Type B pancreatic cell (in vitro differentiated cells): ENCODE measurements at regions not wholly inside any gene's neighbourhood (a gene's known extent, or its start where the extent isn't known, plus 50 kb on each side); places are given as distances from the start of the nearest gene placed in this dataset.

Experiments used
- DNase-seq: peaks from one replicate; pipeline ENCODE4 v3.0.0; 2021; ENCODE audit warnings: mixed read lengths; ENCODE audit not compliant: unreplicated experiment; ENCODE audit errors: extremely low spot score
- H3K27ac Mint-ChIP-seq: 2 replicates; pipeline ENCODE4 v1.8.0; 2021; ENCODE audit warnings: mild to moderate bottlenecking, mixed read lengths
- H3K27me3 Mint-ChIP-seq: 2 replicates; pipeline ENCODE4 v1.8.0; 2021; ENCODE audit warnings: mixed read lengths
- H3K36me3 Mint-ChIP-seq: 2 replicates; pipeline ENCODE4 v1.8.0; 2021; ENCODE audit warnings: mixed read lengths
- H3K4me1 Mint-ChIP-seq: one replicate; pipeline ENCODE4 v1.8.0; 2021; ENCODE audit warnings: mixed read lengths; ENCODE audit not compliant: unreplicated experiment
- H3K4me3 Mint-ChIP-seq: 2 replicates; pipeline ENCODE4 v1.8.0; 2021; ENCODE audit warnings: mild to moderate bottlenecking, mixed read lengths
- H3K9me3 Mint-ChIP-seq: 2 replicates; pipeline ENCODE4 v1.8.0; 2021; ENCODE audit warnings: mixed read lengths
- TF ChIP-seq, protein P1 (sequence below): fragments of 200-600 bp; sonication (generic); conservative IDR thresholded peaks from 2 replicates; pipeline ENCODE4 v1.5.0; 2021; ENCODE audit warnings: antibody characterized with exemption, mild to moderate bottlenecking

DNA sequence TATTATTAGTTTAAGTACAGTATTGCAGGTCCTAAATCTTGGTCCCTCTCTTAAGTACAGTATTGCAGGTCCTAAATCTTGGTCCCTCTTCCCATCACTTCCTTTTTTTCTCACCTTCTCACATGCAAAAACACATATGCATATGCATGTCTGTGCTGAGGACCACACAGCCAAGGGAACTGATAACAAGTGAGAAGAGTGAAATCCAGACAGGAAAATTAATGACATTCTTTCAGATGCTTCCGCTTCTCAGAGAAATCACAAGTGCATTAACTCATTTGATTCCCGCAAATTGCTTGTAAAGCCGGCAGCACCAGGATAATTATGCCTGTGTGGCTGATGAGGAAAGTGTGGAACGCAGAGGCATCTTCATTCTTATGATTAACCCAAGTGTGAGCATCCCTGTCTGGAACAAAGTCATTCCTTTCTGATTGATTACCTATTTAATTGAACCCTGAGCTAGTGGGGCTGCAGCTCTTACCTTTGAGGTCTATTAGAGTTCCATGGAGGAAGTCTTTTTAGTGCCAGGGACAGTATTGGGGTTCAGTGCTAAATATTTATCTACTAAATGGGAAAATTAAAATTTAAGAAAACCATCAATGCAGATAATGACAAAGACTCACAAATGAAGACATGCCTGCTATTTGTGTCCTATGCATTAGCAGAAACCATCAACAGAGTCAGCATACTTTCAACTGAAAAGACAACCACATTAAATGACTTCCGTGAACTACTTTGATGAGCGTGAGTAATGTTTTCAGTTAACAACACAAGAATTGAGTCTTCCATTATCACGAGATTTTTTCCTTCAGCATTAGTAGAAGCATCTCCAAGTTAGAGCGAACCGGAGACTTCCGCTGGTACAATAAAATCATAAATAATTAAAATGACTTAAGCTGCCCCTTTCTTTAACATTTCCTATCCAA lies 220.4 kb upstream of the SLC35G4 start:
- Mint-ChIP-seq H3K27me3 (no peaks in the 10 kb centered on the region), H3K36me3 (no peaks in the 10 kb centered on the region), H3K4me1 (peaks cover 6% of the 10 kb centered on the region), H3K9me3 (no peaks in the 10 kb centered on the region), H3K4me3 (no peak overlapping the region), H3K27ac (no peak overlapping the region)
- no peak for DNase-seq
- TF ChIP-seq, protein P1, sequence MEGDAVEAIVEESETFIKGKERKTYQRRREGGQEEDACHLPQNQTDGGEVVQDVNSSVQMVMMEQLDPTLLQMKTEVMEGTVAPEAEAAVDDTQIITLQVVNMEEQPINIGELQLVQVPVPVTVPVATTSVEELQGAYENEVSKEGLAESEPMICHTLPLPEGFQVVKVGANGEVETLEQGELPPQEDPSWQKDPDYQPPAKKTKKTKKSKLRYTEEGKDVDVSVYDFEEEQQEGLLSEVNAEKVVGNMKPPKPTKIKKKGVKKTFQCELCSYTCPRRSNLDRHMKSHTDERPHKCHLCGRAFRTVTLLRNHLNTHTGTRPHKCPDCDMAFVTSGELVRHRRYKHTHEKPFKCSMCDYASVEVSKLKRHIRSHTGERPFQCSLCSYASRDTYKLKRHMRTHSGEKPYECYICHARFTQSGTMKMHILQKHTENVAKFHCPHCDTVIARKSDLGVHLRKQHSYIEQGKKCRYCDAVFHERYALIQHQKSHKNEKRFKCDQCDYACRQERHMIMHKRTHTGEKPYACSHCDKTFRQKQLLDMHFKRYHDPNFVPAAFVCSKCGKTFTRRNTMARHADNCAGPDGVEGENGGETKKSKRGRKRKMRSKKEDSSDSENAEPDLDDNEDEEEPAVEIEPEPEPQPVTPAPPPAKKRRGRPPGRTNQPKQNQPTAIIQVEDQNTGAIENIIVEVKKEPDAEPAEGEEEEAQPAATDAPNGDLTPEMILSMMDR, result no peak

DNA sequence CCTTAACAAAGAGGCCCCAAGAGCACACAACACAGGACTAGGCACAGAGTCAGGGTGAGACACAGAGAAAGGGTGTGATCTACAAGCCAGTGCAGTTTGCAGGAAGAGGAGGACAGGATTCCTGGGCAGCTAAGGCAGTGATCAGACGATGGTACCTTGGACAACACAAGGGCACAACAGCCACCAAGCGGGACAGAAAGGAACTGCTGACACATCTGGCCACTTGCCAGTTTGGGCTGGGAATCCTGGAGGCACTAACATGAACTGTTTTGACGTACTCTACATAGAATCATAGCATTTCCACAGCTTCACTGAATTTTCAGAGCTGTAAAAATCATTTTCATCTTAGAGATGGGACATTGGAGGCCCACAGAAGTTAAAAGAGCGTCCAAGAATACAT lies 221.5 kb upstream of the SLC35G4 start:
- H3K4me3 Mint-ChIP-seq, result no peak overlapping the region
- no peak overlapping the region for H3K27ac Mint-ChIP-seq
- H3K27me3 Mint-ChIP-seq, result no peaks in the 10 kb centered on the region
- no peak for DNase-seq
- H3K9me3 Mint-ChIP-seq, result no peaks in the 10 kb centered on the region
- no peaks in the 10 kb centered on the region for H3K36me3 Mint-ChIP-seq
- peaks cover 4% of the 10 kb centered on the region for H3K4me1 Mint-ChIP-seq
- TF ChIP-seq, protein P1, result peak; percentile 37

DNA sequence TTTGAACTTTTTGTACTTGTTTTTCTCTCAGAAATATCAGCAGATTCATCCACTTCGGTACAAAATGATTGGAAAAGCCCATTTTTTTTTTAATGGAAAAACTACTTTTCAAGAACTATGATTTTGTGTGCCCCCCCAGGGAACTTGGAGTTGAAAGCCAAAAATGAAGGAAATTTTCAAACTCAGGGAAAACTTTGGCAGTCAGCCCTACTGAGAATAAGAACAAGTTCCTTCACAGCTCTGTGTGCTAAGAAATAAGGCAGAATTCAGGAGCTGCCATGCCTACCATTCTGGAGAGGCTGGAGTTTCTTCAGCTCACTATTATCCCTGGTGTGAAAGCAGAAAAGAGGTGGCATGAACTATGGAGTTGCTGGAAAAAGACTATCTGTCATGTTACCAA lies 226.0 kb upstream of the SLC35G4 start:
- H3K4me3 Mint-ChIP-seq, result no peak overlapping the region

GRCh38 chr18:11380968-11381367 lies 228.4 kb upstream of the SLC35G4 start:
- Mint-ChIP-seq H3K36me3 (no peaks in the 10 kb centered on the region), H3K4me3 (no peak overlapping the region), H3K27ac (no peak overlapping the region), H3K4me1 (peaks cover 8% of the 10 kb centered on the region), H3K27me3 (peaks cover 3% of the 10 kb centered on the region), H3K9me3 (peaks cover 9% of the 10 kb centered on the region)
- DNase-seq, result no peak
- TF ChIP-seq, protein P1, result no peak

More for the DNA sequence above, 226.0 kb upstream of the SLC35G4 start:
- TF ChIP-seq, protein P1, result no peak
- no peak overlapping the region for H3K27ac Mint-ChIP-seq
- H3K4me1 Mint-ChIP-seq, result peaks cover 8% of the 10 kb centered on the region
- no peaks in the 10 kb centered on the region for H3K27me3 Mint-ChIP-seq
- H3K36me3 Mint-ChIP-seq, result no peaks in the 10 kb centered on the region
- DNase-seq, result no peak
- H3K9me3 Mint-ChIP-seq, result peaks cover 9% of the 10 kb centered on the region

GRCh38 chr18:11379660-11380059 lies 229.7 kb upstream of the SLC35G4 start:
- no peak for DNase-seq
- Mint-ChIP-seq H3K4me3 (no peak overlapping the region), H3K36me3 (no peaks in the 10 kb centered on the region), H3K27ac (no peak overlapping the region), H3K9me3 (peaks cover 9% of the 10 kb centered on the region), H3K4me1 (peaks cover 8% of the 10 kb centered on the region), H3K27me3 (peaks cover 3% of the 10 kb centered on the region)
- TF ChIP-seq, protein P1, result no peak
